UCSD-AML1 (cell line): ENCODE measurements at regions not wholly inside any gene's neighbourhood (a gene's known extent, or its start where the extent isn't known, plus 50 kb on each side); places are given as distances from the start of the nearest gene placed in this dataset.
"Not testable (repeated sequence)": the region's sequence is repeated elsewhere in the genome, so short reads cannot be mapped to it uniquely, and the experiment has no call there.

Source experiments
- DNase-seq: peaks from one replicate; lab custom pipeline; 2025; ENCODE audit not compliant: unreplicated experiment; lab: John Stamatoyannopoulos, UW

GRCh38 chr2:65918760-65919187 lies 486.4 kb upstream of the SPRED2 start:
- DNase-seq, result no peak

GRCh38 chr2:65917986-65918385 lies 485.6 kb upstream of the SPRED2 start:
- no peak for DNase-seq

GRCh38 chr2:65916785-65917295 lies 484.4 kb upstream of the SPRED2 start:
- no peak for DNase-seq

- no peak for DNase-seq
Observed at GRCh38 chr2:65916177-65916576, 483.8 kb upstream of the SPRED2 start.

GRCh38 chr2:65915273-65915672 lies 482.9 kb upstream of the SPRED2 start:
- no peak for DNase-seq

GRCh38 chr2:65914244-65914786 lies 481.9 kb upstream of the SPRED2 start:
- no peak for DNase-seq

- DNase-seq, result no peak
Observed at GRCh38 chr2:65913813-65914212, 481.4 kb upstream of the SPRED2 start.

- DNase-seq, result peak; percentile 30
Observed at GRCh38 chr2:65901756-65902155, 469.4 kb upstream of the SPRED2 start.

GRCh38 chr2:65896446-65896845 lies 464.0 kb upstream of the SPRED2 start:
- no peak for DNase-seq

- DNase-seq, result not testable (repeated sequence)
Observed at GRCh38 chr2:65890131-65890530, 457.7 kb upstream of the SPRED2 start.

GRCh38 chr2:65885266-65885665 lies 452.9 kb upstream of the SPRED2 start:
- no peak for DNase-seq

- no peak for DNase-seq
Observed at GRCh38 chr2:65881592-65881991, 449.2 kb upstream of the SPRED2 start.

GRCh38 chr2:65880436-65880835 lies 448.0 kb upstream of the SPRED2 start:
- no peak for DNase-seq

GRCh38 chr2:65878011-65878340 lies 445.6 kb upstream of the SPRED2 start:
- no peak for DNase-seq

GRCh38 chr2:65877331-65878010 lies 445.1 kb upstream of the SPRED2 start:
- DNase-seq, result no peak

GRCh38 chr2:65876114-65876513 lies 443.7 kb upstream of the SPRED2 start:
- DNase-seq, result no peak

- DNase-seq, result no peak
Observed at GRCh38 chr2:65870826-65871225, 438.4 kb upstream of the SPRED2 start.

GRCh38 chr2:65869296-65869695 lies 436.9 kb upstream of the SPRED2 start:
- DNase-seq, result no peak

- DNase-seq, result no peak
Observed at GRCh38 chr2:65868177-65868576, 435.8 kb upstream of the SPRED2 start.

GRCh38 chr2:65867446-65867845 lies 435.0 kb upstream of the SPRED2 start:
- no peak for DNase-seq

- DNase-seq, result no peak
Observed at GRCh38 chr2:65866148-65866547, 433.7 kb upstream of the SPRED2 start.

GRCh38 chr2:65864619-65865018 lies 432.2 kb upstream of the SPRED2 start:
- no peak for DNase-seq

GRCh38 chr2:65863713-65864112 lies 431.3 kb upstream of the SPRED2 start:
- no peak for DNase-seq
